Myocyte (in vitro differentiated cells): ENCODE measurements at regions not wholly inside any gene's neighbourhood (a gene's known extent, or its start where the extent isn't known, plus 50 kb on each side); places are given as distances from the start of the nearest gene placed in this dataset.

Experiments
- DNase-seq: peaks from one replicate; pipeline ENCODE4 v3.0.0-alpha.2; 2012; ENCODE audit warnings: low read depth

DNA sequence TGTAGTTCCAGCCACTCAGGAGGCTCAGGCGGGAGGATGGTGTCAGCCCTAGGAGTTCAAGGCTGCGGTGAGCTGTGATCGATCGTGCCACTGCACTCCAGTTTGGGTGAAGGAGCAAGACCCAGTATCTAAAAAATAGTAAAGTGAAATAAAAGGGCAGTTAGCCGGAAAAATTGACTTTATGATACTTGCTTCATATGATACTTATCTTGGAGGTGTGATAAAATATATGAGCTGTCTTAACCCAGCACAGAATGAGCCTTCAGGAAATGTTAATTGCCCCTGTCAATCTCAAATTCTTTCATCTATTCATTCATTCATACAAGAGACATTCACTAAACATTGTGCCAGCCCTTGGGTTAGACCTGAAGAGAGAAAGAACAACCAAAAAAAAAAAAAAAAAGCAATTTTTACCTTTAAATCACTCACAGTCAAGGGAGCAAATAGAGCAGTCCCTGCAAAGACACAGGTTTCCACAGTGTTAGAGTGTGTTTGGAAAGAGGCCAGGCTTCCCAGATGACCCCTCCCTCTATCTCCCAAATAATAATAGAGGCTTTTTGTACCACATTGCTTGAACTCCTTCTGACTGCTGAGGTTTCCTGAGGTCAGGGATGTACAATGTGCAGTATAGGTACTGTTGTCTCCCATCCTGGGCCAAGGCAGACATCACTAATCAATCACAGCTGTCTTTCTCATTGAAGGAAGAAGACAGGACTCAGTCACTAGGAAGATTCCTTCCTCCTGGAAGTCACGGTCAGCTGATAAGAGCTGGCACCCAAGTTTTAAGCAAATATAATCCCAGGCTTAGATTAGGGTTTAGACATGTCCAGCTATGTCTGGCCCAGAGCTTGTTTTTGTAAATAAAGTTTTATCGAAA is 454.6 kb downstream of the MIAT start:
- no peak for DNase-seq

DNA sequence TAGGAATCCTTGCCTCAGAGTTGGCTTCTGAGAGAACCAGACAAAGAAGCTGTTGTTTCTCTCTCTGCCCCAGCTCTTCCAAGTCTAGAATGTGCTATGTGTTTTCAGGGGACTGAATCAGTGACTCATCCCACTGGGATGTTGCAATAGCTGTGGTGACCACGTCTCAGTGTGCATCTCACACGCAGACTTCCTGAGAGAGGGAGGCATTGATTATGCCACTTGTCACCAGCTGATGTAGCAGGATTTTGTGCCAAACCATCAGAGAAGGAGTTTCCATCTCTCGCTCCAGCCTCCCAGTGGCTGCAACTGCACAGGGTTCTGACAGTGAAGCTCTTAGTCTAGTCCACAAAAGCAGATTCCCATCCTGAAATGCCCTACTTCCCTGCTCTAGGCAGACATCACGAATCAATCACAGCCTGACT is 455.8 kb downstream of the MIAT start:
- DNase-seq = peak; percentile 93

DNA sequence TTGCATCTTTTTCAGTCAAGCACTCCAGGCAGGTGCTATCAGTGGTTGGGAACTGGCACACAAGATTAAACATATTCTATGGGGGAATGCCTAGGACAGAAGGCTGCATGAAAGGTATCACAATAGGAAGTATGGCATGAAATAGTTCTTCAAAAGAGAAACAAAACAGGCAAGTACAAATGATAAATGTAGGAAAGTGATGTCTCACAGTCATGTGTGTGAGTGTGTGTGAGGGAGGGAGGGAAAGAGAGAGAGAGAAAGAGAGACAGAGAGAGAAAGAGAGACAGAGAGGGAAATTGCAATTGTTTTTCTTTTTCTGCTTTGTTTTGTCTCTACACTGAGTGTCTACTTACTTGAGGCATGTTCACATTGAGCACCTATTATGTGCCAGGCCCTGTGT is 456.3 kb downstream of the MIAT start:
- DNase-seq = no peak

DNA sequence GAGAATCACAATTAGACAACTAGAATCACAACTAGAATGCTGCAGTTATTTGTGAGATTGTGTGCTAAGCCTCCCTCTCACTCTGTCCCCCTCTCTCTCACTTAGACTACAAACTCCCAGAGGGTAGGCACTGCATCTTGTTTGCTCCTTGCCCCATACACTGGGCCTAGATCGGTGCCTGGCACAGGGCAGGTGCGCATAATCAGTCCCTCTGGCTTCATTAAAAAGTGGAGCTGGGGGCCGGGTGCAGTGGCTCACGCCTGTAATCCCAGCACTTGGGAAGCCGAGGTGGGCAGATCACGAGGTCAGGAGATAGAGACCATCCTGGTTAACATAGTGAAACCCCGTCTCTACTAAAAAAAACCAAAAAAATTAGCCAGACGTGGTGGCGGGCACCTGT is 456.8 kb downstream of the MIAT start:
- DNase-seq = no peak

DNA sequence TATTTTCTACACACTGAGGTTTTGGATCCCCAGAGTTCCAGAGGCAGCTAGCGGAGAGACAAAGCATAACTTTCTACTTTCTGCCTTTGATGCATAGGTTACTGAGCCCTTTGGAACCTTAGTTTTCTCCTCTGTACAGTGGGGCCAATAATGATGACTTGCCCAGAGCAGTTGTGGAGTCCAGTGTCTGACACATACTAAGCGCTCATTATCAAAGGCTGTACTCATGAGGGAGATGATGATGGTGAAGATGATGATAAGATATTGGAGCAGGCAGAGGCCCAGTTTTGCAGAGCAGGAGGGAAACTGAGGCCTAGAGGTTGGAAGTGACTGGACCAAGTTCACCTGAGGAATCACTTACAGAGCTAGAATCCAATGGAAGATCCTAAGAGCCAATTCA is 458.0 kb downstream of the MIAT start:
- DNase-seq = no peak

DNA sequence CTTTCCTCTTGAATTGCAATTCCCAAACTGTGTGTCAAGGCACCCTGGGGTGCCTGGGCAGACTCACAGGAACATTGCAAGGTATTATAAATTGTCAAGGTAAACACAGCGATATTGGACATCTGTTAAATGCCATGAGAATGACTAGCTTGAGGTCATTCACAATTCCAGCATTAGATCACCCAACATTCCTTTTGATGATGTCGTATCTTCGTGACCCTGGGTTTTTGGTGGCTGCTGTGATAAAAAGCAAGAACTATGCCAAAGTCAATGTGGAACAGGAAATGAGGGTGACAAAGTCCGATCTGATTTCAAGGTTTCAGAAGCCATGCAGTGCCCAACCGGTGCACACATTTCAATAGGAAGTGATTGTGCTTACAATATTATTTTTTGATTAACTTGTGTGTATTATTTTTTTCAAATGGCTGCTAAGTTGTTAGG is 458.4 kb downstream of the MIAT start:
- DNase-seq = peak; percentile 27

DNA sequence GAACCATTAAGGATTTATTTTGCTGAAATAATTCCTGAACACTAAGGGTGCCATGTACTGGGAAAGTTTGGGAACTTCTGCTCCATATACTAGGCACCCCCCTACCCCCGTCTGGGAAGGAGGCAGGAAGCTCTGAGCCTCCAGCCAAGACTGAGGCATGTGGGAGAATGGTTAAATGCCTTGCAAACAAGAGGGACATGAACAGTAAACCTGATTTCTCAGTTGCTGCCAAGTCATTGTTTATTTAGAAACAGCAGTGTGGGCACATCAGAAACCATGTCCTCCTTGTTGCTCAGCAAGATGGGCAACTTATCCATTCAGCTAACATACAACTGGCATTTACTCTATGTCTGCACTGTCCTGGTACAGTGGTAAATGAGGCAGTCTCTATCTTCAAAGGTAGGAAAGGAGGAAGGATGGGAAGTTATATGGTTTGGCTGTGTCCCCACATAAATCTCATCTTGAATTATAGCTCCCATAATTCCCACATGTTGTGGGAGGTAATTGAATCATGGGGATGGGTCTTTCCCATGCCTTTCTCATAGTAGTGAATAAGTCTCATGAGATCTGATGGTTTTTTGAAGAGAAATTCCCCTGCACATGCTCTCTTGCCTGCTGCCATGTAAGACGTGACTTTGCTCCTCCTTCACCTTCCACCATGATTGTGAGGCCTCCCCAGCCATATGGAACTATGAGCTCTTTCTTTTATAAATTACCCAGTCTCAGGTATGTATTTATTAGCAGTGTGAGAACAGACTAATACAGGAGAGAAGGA is 459.1 kb downstream of the MIAT start:
- no peak for DNase-seq

DNA sequence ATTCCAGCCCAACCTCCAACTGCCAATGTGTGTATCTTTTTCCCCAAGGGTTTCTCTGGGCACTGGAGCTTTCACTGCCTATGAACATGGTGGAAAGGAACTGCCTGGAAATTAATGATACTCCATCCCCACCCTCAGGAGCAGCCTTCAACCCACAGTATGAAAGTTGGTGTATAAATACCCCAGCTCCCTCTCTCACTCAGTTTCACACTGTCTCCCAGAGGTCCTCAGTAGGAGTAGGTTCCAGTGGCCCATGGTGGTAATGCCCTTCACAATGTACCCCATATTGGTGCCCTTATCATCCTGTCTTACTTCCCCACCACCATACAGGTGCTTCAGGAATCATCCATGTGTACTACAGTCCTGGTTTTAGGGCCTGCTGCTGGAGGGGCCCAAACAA is 462.6 kb downstream of the MIAT start:
- no peak for DNase-seq

DNA sequence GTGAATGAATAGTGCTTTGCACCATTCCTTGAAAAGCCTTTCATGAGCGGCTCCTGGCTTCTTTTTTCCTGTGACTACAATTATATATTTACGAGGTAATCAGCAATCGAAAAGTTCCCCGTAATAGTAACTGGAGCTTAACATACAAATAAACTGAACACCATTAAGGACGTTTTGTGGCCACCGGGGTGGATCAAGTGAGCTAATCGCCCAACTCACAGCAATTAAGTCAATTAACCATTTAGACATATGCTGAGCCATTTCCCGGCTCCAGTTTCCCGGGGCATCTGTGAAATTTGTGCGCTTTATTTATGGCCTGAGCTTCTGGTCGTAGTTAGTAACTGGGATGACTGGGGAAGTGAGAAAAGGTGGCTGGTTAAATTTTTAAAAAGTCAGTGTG is 465.2 kb downstream of the MIAT start:
- no peak for DNase-seq

DNA sequence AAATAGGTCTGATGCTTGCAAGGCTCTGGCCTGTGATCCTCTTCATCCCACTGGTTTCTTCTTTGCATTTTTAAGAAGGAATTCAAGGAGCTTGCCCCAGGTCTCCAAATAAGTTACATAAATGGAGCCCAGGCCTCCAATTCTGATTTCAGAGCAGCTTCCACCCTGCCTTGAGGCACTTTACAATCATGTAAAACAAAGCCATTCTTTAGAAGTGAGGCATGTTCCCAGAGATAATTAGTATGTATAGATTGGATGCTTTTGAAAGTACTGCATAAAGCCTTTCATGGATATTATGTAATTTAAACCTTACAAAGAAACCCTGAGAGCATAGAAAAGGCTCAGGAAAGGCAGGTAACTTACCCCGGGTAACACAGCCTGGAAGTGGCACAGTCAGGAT is 466.5 kb downstream of the MIAT start:
- DNase-seq = no peak

DNA sequence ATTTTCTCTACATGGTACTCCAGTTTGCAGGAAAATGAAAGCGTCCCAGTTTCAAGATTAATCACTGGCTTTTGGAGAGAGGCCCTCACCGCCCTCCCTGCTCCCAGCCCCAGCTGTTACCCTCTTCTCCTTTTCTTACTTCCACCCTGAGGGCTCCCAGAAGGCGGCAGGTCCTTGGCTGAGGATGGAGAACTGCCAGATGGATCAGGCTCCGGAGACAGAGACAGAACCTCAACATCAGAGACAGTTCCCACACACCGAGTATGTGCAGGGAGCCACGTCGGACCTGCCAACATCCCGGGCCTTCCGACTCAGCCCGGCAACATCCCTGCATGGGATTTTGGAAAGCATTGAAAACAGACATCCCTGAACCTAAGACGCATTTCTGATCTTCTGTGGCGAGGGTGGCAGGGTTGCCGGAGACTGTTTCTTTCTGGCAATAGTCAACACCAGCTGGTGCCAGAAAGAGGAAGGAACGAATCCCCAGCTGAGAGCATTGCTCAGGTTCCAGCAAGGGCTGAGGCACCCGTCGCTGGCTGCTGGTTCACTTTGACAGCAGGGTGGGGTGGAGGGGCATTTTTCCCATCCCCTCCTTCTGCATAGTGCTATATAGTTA is 467.1 kb downstream of the MIAT start:
- peak; percentile 32 for DNase-seq

DNA sequence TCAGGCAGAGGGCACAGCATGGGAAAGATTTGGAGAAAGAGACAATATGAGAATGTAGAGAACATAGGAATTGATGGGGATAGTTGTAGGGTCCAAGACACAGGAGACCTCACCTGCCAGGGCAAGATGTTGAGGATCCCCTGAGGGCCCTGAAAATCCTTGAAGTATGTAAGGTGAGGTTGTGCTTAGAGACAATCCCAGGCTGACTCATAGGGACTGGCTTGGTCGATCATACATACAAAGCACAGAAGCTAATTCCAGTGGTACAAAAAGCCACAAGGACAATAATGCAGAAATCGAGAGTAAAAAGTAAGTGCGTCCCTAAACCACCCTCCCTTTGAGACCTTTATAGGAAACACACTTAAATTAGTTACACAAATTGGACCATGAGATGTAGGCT is 468.2 kb downstream of the MIAT start:
- no peak for DNase-seq

DNA sequence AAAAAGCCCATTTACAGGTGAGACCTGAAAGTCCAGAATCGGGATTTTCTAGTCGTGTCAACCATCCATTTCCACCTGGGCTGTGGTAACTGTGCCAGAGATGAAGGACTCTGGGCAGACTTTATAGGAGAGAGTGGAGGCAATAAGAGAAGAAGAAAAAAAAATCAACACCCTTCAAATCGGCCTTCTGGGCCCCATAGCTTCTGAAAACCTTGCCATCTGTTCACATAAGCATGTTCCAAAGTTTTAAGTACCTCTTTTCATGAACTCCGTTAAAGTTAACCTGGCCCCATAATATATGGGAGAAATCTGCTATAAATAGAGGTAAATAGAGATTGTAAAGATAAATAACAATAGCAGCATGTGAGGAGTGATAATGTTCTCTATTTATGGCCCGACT is 470.5 kb downstream of the MIAT start:
- DNase-seq = no peak

DNA sequence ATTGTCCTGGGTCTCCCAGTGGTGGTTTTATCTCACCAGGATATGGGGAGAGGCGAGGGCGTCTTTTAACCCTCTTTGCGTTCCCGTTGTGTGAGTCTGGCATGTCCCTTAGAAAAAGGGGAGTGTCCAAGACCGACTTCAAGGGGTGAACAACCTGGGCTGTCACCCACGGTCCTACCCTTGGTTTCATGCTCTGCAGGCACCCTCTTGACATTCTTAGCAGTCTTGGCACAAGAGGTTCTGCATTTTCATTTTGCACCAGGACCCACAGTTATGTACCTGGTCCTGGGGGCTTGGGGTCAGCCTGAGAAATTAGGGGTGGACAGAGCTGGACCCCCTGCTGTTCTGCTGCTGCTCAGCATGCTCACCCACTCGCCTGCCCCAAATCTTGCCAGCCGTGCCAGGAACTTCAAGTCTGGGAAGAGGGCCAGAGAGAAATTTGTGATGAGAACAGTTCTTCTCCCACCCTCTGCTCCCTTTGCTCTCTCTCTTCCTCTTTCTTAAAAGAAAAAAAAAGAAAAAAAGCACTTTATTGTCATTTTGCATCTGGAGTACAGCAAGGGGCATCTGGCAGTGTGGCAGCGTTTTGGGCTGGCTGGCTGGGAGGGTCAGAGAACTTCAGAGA is 471.2 kb downstream of the MIAT start:
- DNase-seq = peak; percentile 46

DNA sequence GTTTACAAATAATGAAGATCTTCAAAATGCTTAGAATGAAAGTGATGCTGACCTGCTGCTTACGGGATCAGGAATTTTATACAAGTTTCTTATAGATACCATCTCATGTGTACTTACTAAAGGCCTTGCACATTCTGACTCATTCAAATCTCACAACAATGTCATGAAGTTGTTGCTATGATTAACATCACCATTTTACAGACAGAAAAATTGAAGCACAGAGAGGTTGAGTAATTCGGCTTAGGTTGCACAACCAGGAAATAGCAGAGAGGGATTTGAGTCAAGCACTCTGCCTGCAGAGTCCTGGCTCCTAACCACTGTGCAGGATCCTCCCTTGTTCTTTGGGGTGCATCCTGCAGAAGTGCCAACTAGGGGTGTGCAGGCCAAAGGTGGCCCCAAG is 471.9 kb downstream of the MIAT start:
- no peak for DNase-seq

DNA sequence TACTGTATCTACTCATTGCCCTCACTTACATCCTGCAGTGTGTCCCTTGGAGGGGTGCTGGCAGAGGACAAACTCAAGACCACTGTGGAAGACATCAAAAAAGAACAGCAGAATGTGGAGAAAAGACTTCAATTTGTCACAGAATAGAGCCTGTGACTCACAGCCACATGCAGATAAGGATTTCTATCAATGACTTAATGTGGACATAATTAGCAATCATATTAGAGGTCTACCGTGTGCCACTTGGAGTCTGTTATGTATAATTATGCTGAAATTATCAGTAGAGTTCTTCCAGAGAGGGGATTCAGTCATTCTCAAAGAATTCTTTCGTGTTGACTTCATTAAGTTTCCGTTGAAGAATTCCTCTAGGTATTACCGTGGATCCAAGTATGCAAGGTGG is 473.5 kb downstream of the MIAT start:
- no peak for DNase-seq

DNA sequence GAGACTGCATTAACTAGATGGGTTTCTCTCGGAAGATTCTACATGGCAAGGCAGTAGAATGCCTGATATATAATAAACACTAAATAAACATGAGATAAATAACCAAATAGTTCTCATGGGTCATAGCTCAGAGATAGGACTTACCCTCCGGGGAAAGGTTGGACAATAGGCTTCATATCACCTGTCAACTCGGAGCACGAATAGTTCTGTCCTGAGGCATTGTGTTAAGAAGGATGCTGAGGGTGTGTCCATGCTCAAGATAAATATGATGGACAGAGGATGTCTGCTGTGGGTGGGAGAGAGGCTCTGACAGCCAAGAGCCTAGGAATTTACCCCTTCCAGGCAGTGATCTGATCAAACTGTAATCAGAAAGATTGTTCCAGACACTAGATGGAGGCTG is 474.0 kb downstream of the MIAT start:
- DNase-seq = no peak

DNA sequence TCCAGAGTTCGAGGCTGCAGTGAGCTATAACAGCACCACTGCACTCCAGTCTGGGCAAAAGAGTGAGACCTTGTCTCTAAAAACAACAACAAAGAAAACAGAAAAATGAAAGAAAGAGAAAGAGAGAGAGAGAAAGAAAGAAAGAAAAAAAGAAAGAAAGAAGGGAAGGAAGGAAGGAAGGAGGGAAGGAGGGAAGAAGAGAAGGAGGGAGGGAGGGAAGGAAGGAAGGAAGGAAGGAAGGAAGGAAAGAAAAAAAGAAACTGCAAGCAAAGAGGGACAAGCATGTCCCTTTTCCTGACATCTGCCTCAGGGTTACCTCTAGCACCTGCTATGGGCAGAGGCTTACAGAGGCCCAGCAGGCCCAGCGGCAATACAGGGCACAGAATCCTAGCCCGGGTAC is 475.0 kb downstream of the MIAT start:
- DNase-seq = no peak

DNA sequence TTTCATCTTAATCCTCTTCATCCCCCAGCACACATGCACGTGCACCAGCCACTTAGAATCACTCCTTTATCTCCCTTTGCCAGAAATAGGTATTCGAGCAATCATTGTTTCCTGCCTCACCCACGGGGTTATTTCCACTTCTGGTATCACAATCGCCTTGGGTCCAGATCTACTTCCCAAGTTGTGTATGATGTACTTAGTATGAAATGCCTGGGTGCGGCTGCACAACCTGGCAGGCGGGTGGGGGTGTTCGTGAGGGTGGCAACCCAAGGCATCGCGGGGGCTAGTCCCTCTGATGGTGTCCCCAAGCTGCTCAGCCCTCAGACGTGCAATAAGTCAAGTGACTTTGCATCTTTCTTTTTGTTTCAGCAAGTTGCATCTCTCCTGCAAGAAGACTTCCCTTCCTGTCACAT is 475.6 kb downstream of the MIAT start:
- DNase-seq = no peak

DNA sequence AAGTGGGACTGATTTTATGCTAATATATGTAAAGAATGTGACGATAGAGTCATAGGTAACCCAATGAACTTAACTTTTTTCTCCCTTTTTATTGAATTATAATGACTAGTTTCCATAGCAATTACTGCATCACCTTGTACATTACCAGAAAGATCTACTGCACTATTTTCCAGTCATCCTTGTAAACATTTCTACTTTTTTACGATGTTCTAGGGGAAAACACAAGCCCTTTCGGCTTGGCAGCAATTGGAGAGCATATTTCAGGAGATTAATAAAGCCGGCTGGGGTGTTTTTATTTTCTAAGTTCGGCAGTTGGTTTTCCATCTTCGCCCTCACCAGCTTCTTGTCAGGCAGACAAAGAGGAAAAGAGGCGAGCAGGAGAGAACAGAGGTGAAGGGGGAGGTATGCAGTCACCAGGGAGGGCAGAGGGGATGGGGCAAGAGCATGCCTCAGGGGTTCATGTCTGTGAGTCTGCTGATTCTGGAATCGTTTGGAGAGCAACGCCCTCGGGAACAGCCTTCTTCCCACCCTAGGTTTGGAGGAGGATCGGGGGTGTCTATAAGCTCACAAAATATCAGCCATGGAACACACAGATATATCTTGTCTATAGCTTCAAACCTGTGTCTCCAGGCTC is 476.4 kb downstream of the MIAT start:
- DNase-seq = no peak

DNA sequence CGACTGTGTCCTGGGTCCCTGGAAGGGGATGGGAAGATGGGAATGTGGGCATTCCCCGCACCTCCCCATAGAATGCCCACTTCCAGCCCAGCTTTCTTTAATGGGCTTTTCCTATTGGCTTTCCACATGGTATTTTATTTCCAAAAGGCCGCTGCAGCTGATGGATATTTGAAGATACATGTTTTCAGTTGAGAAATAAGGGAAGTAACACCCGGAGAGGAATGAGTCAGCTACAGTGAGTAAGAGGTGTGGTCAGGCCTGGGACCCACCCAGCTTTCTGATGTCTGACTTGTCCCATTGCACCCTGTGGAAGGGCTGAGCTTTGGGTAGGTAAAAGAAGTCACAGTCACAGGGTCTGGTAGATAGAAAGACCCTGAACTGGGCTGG is 476.9 kb downstream of the MIAT start:
- peak; percentile 73 for DNase-seq
